B cell (primary cell): ENCODE measurements at regions not wholly inside any gene's neighbourhood (a gene's known extent, or its start where the extent isn't known, plus 50 kb on each side); places are given as distances from the start of the nearest gene placed in this dataset.

Source experiments
- ATAC-seq: fragments of 200-7000 bp; cut with Tn5 transposase; one replicate; pipeline ENCODE4 v1.10.0; 2021; ENCODE audit warnings: low read depth, mild to moderate bottlenecking, moderate number of reproducible peaks, moderate library complexity
- CTCF ChIA-PET: fragments of 350-600 bp; sonication (Branson Sonifier 250); formaldehyde crosslinking; loops from one replicate; lab custom pipeline; 2021; ENCODE audit warnings: antibody characterized with exemption, inconsistent platforms; lab: Charles Lee
- POLR2A ChIA-PET: fragments of 350-600 bp; sonication (Branson Sonifier 250); formaldehyde crosslinking; loops from one replicate; lab custom pipeline; 2021; ENCODE audit warnings: antibody characterized with exemption; lab: Charles Lee
- DNase-seq: peaks from one replicate; pipeline ENCODE4 v3.0.0; 2013
- H2AFZ ChIP-seq: 2 replicates; pipeline ENCODE4 v1.6.1; 2012; ENCODE audit warnings: mild to moderate bottlenecking, low read depth, low read length; ENCODE audit not compliant: insufficient read depth, poor library complexity, severe bottlenecking
- H3K27ac ChIP-seq, 2 donors: 1 replicate in 1 of 2; 2 replicates in 1 of 2; pipeline ENCODE4 v1.5.1; 2012 to 2013; ENCODE audit warnings: low read length in 2 of 2, mild to moderate bottlenecking in 2 of 2, moderate library complexity in 1 of 2
- H3K27me3 ChIP-seq, 4 experiments: fragments of 200-600 bp in 1 of 4; sonication (generic) in 1 of 4; replicated peaks in 1 of 4; 1 replicate in 2 of 4; 2 replicates in 2 of 4; pipeline versions ENCODE4 v1.6.1 to v1.7.0; 2013 to 2016; ENCODE audit warnings: low read length in 3 of 4, mild to moderate bottlenecking in 2 of 4, mixed read lengths in 1 of 4, moderate library complexity in 1 of 4; ENCODE audit not compliant: insufficient read depth in 4 of 4, control insufficient read depth in 3 of 4; ENCODE audit errors: control extremely low read depth in 1 of 4
- H3K36me3 ChIP-seq, 2 experiments: replicated peaks in 1 of 2; 1 replicate in 1 of 2; 2 replicates in 1 of 2; pipeline versions ENCODE4 v1.6.1 to v1.7.1; 2013; ENCODE audit warnings: low read length in 1 of 2; ENCODE audit not compliant: insufficient read depth in 2 of 2, control insufficient read depth in 1 of 2; ENCODE audit errors: control extremely low read depth in 1 of 2, extremely low read depth in 1 of 2
- H3K4me1 ChIP-seq, 2 donors: fragments of 200-600 bp in 1 of 2; sonication (generic) in 1 of 2; 1 replicate in 1 of 2; 2 replicates in 1 of 2; pipeline versions ENCODE4 v1.5.1 to v1.6.1; 2013 to 2017; ENCODE audit warnings: low read length in 2 of 2; ENCODE audit not compliant: control insufficient read depth in 2 of 2, insufficient read depth in 2 of 2
- H3K4me2 ChIP-seq: replicated peaks from 2 replicates; pipeline ENCODE3; 2012; ENCODE audit warnings: mild to moderate bottlenecking, low read depth, low read length; ENCODE audit not compliant: poor library complexity, severe bottlenecking
- H3K4me3 ChIP-seq, 5 experiments: fragments of 200-600 bp in 1 of 5; sonication (generic) in 1 of 5; 1 replicate in 3 of 5; 2 replicates in 2 of 5; pipeline versions ENCODE4 v1.5.1 to v1.7.0; 2011 to 2016; ENCODE audit warnings: low read length in 4 of 5, mild to moderate bottlenecking in 4 of 5, low read depth in 2 of 5, control low read depth in 1 of 5, moderate library complexity in 1 of 5; ENCODE audit not compliant: insufficient read depth in 1 of 5; ENCODE audit errors: control extremely low read depth in 1 of 5, extremely low read depth in 1 of 5
- H3K79me2 ChIP-seq: fragments of 200-600 bp; sonication (generic); one replicate; pipeline ENCODE4 v1.6.0; 2016; ENCODE audit warnings: low read length; ENCODE audit not compliant: control insufficient read depth, insufficient read depth
- H3K9ac ChIP-seq: fragments of 200-600 bp; sonication (generic); 2 replicates; pipeline ENCODE4 v1.6.1; 2017; ENCODE audit warnings: mild to moderate bottlenecking, low read length, moderate library complexity
- H3K9me3 ChIP-seq, 3 donors: one replicate each; pipeline versions ENCODE4 v1.6.1 to v1.7.1; 2013; ENCODE audit warnings: low read length in 2 of 3; ENCODE audit not compliant: control insufficient read depth in 2 of 3, insufficient read depth in 1 of 3; ENCODE audit errors: control extremely low read depth in 1 of 3
- H4K20me1 ChIP-seq: 2 replicates; pipeline ENCODE4 v1.6.0; 2012; ENCODE audit warnings: mild to moderate bottlenecking, low read length; ENCODE audit not compliant: insufficient read depth, control insufficient read depth, poor library complexity, severe bottlenecking
- H3K27ac Mint-ChIP-seq: one replicate; pipeline ENCODE4 v1.8.0; 2021; ENCODE audit warnings: mixed read lengths
- H3K27me3 Mint-ChIP-seq: one replicate; pipeline ENCODE4 v1.8.0; 2021; ENCODE audit warnings: mixed read lengths
- H3K4me1 Mint-ChIP-seq: one replicate; pipeline ENCODE4 v1.8.0; 2021; ENCODE audit warnings: mixed read lengths
- H3K4me3 Mint-ChIP-seq: one replicate; pipeline ENCODE4 v1.8.0; 2021; ENCODE audit warnings: mixed read lengths
- H3K9me3 Mint-ChIP-seq: one replicate; pipeline ENCODE4 v1.8.0; 2022; ENCODE audit warnings: mixed read lengths; ENCODE audit not compliant: insufficient read depth
- CTCF ChIP-seq: fragments of 200-600 bp; IDR thresholded peaks from one replicate; pipeline ENCODE4 v1.8.0; 2022; ENCODE audit warnings: antibody characterized with exemption, mild to moderate bottlenecking
- EZH2 ChIP-seq: IDR thresholded peaks from 2 replicates; pipeline ENCODE4 v1.6.1; 2012; ENCODE audit warnings: borderline replicate concordance, low read depth, mild to moderate bottlenecking, moderate library complexity, low read length; ENCODE audit not compliant: insufficient read depth, poor library complexity, severe bottlenecking
- WGBS: methylation state at CpG from one replicate; pipeline ENCODE4 v1.1.5; 2013; ENCODE audit warnings: missing lambda C conversion rate; ENCODE audit not compliant: insufficient coverage; 5-methylcytosine and 5-hydroxymethylcytosine counted together
- intact Hi-C: fragments of 100-400 bp; cut with micrococcal nuclease; formaldehyde crosslinking; loops from one replicate; pipeline ENCODE4 v1.10.0; 2022

GRCh38 chr17:72351365-72351764 is 230.5 kb downstream of the SOX9 start:
- Histone ChIP-seq H4K20me1 (no peaks in the 10 kb centered on the region), H3K4me3 (no peak overlapping the region), H3K9ac (no peak overlapping the region), H3K4me1 (no peaks in the 10 kb centered on the region), H3K79me2 (no peaks in the 10 kb centered on the region), H3K27ac (no peak overlapping the region), H3K27me3 (no peaks in the 10 kb centered on the region), H3K9me3 (peaks cover 0 to 26% (median 0%) of the 10 kb centered on the region in 3 donors), H3K36me3 (no peaks in the 10 kb centered on the region), H3K4me2 (no peak overlapping the region), H2AFZ (no peak overlapping the region)
- peaks cover 3% of the 10 kb centered on the region for H3K27me3 Mint-ChIP-seq
- ChIA-PET POLR2A (no interaction called here), CTCF (no interaction called here)
- H3K27ac Mint-ChIP-seq = no peak overlapping the region
- intact Hi-C loops = no loop called here
- H3K4me3 Mint-ChIP-seq = no peak overlapping the region
- TF ChIP-seq EZH2 (no peak), CTCF (no peak)
- no peak for ATAC-seq
- no peak for DNase-seq
- no peaks in the 10 kb centered on the region for H3K4me1 Mint-ChIP-seq
- WGBS = 98% methylated on average over 4 of the region's 6 CpGs
- no peaks in the 10 kb centered on the region for H3K9me3 Mint-ChIP-seq

DNA sequence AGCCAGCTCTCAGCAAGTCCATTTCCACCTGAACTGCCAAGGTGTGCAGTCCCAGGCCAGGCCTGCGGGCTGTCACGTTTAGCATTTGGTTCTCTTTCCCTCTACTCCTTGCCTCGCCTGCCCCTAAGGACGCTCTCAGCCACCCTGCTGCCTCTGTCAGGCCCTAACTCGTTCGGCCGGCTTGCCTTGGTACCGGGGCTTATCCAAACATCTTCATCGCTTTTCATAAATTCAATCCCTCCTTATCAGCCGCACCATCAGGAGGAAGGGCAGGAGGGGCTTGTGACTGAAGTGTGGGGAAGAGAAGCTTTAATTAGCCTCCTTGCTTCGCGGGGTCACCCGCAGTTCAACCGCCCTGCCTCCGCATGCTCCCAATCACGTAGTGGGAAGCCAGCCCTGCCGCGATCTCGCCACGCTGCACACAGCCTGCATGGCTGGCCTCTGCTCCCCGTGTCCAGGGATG is 231.1 kb downstream of the SOX9 start:
- POLR2A ChIA-PET = no interaction called here
- Histone ChIP-seq H3K4me1 (no peaks in the 10 kb centered on the region), H2AFZ (no peak overlapping the region), H3K27me3 (no peaks in the 10 kb centered on the region), H3K4me3 (no peak overlapping the region), H4K20me1 (no peaks in the 10 kb centered on the region), H3K4me2 (no peak overlapping the region), H3K9ac (no peak overlapping the region), H3K27ac (no peak overlapping the region), H3K36me3 (no peaks in the 10 kb centered on the region), H3K9me3 (peaks cover 0 to 26% (median 0%) of the 10 kb centered on the region in 3 donors), H3K79me2 (no peaks in the 10 kb centered on the region)
- Mint-ChIP-seq H3K4me1 (no peaks in the 10 kb centered on the region), H3K27ac (no peak overlapping the region), H3K27me3 (peaks cover 3% of the 10 kb centered on the region), H3K9me3 (no peaks in the 10 kb centered on the region), H3K4me3 (no peak overlapping the region)
- 50% methylated on average over 15 of the region's 21 CpGs for WGBS
- DNase-seq = no peak
- intact Hi-C loops = no loop called here
- TF ChIP-seq EZH2 (no peak), CTCF (no peak)
- CTCF ChIA-PET = no interaction called here
- no peak for ATAC-seq
